ENCODE measurements at regions not wholly inside any gene's neighbourhood (a gene's known extent, or its start where the extent isn't known, plus 50 kb on each side); places are given as distances from the start of the nearest gene placed in this dataset.
A peak's percentile ranks its signal among the peaks of the same experiment; 100 is the strongest.

- Histone ChIP-seq H3K4me1 (ENCODE audit: control insufficient read depth in 2 of 2, insufficient read depth in 2 of 2, low read length in 2 of 2) (peaks cover 29 to 33% of the 10 kb centered on the region in 2 donors), H3K27ac (ENCODE audit: low read length in 2 of 2) (no peak overlapping the region), H4K20me1 (ENCODE audit: control insufficient read depth, insufficient read depth, low read length, poor library complexity, severe bottlenecking) (no peaks in the 10 kb centered on the region), H3K36me3 (replicated peaks in 1 of 2; ENCODE audit: control extremely low read depth in 1 of 2, control insufficient read depth in 1 of 2, extremely low read depth in 1 of 2, insufficient read depth in 2 of 2, low read length in 1 of 2) (no peaks in the 10 kb centered on the region), H2AFZ (ENCODE audit: insufficient read depth, low read depth, low read length, poor library complexity, severe bottlenecking) (no peak overlapping the region), H3K4me3 (ENCODE audit: control extremely low read depth in 1 of 5, extremely low read depth in 1 of 5, insufficient read depth in 1 of 5, low read depth in 2 of 5, low read length in 4 of 5) (peak overlapping the region in 1 of 5 experiments; percentile 14), H3K9ac (ENCODE audit: low read length) (no peak overlapping the region), H3K27me3 (replicated peaks in 1 of 4; ENCODE audit: control extremely low read depth in 1 of 4, control insufficient read depth in 3 of 4, insufficient read depth in 4 of 4, low read length in 3 of 4) (peaks cover 0 to 56% (median 44%) of the 10 kb centered on the region in 4 experiments), H3K9me3 (ENCODE audit: control extremely low read depth in 1 of 3, control insufficient read depth in 2 of 3, insufficient read depth in 1 of 3, low read length in 2 of 3) (peaks cover 0 to 10% (median 4%) of the 10 kb centered on the region in 3 donors), H3K4me2 (replicated peaks; ENCODE audit: low read depth, low read length, poor library complexity, severe bottlenecking) (peak overlapping the region; percentile 70), H3K79me2 (ENCODE audit: control insufficient read depth, insufficient read depth, low read length) (no peaks in the 10 kb centered on the region)
- TF ChIP-seq CTCF (IDR thresholded peaks at IDR 0.05) (no peak), EZH2 (IDR thresholded peaks at IDR 0.05; ENCODE audit: borderline replicate concordance, insufficient read depth, low read depth, low read length, poor library complexity, severe bottlenecking) (no peak)
- peak; percentile 41 for DNase-seq
- no peaks in the 10 kb centered on the region for H3K9me3 Mint-ChIP-seq (ENCODE audit: insufficient read depth)
- intact Hi-C loops (cut with micrococcal nuclease), result loop anchor here (2.0 to 10.0 kb wide), 6 partner anchors 57 to 971 kb away; partner anchors contain the start of gene SKAP2
- no peak overlapping the region for H3K27ac Mint-ChIP-seq
- peaks cover 60% of the 10 kb centered on the region for H3K27me3 Mint-ChIP-seq
- 42% methylated on average over 3 of the region's 7 CpGs for WGBS (ENCODE audit: insufficient coverage)
- ChIA-PET CTCF (interaction anchor here (0.8 to 9.3 kb wide), 36 partner anchors 10 to 1268 kb away, joined by 3 to 158 read pairs (median 5); partner anchors contain the start of genes CBX3, HNRNPA2B1 and SNX10), POLR2A (interaction anchor here (0.6 to 0.7 kb wide), 3 partner anchors 74 to 301 kb away, joined by 3 to 5 read pairs (median 4); no protein-coding TSS in a partner anchor)
- H3K4me1 Mint-ChIP-seq, result peaks cover 31% of the 10 kb centered on the region
- peak; percentile 28 for ATAC-seq (ENCODE audit: low read depth)
- peak overlapping the region; percentile 75 for H3K4me3 Mint-ChIP-seq
These were observed 257.7 kb upstream of the NFE2L3 start for GRCh38 chr7:25894002-25894901.
